SU-DHL-6 (cell line): ENCODE measurements at regions not wholly inside any gene's neighbourhood (a gene's known extent, or its start where the extent isn't known, plus 50 kb on each side); places are given as distances from the start of the nearest gene placed in this dataset.
"Not testable (repeated sequence)": the region's sequence is repeated elsewhere in the genome, so short reads cannot be mapped to it uniquely, and the experiment has no call there.

ENCODE experiments used
- CTCF ChIP-seq: fragments of 200-600 bp; sonication (generic); IDR thresholded peaks from one replicate; pipeline ENCODE4 v1.5.1; 2017; ENCODE audit warnings: antibody characterized with exemption, mild to moderate bottlenecking, low read length, moderate library complexity; ENCODE audit not compliant: insufficient read depth, poor library complexity, severe bottlenecking
- EZH2phosphoT487 ChIP-seq: fragments of 200-600 bp; sonication (generic), shearing (Covaris generic); conservative IDR thresholded peaks from 2 replicates; pipeline ENCODE4 v1.6.1; 2018; ENCODE audit warnings: mild to moderate bottlenecking, antibody characterized with exemption, low read length, moderate library complexity, mixed read lengths

- TF ChIP-seq CTCF, EZH2phosphoT487: not testable (repeated sequence)
Measured at GRCh38 chr1:83485314-83486019, 513.5 kb downstream of the TTLL7 start.
